GM20431 (cell line): ENCODE measurements at regions not wholly inside any gene's neighbourhood (a gene's known extent, or its start where the extent isn't known, plus 50 kb on each side); places are given as distances from the start of the nearest gene placed in this dataset.
"Not testable (repeated sequence)": the region's sequence is repeated elsewhere in the genome, so short reads cannot be mapped to it uniquely, and the experiment has no call there.

Source experiments
- in situ Hi-C: fragments of 300-500 bp; cut with MseI, MboI; formaldehyde crosslinking; loops from one replicate; pipeline ENCODE4 v1.15.0; 2020; ENCODE audit warnings: low sequenced_read_pairs; ENCODE audit not compliant: unreplicated experiment

DNA sequence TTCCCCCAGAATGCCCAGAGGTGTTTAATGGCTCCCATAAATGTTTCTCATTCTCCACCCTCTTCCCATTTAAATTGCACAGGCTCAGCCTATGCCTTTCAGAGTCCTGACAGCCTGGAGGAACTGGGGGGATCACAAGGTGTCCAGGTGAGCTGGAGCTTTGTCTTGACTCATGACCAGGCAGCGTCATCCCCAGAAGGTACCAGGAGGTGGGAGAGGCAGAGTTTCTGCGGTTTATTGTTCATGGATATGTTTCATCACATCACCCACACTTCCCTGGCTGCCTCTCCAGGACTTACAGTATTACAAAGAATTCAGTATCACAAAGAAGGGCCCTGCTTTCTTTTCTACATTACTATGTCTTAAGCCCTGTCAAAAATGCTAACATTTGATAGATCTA, 103.2 kb upstream of the GALNT18 start:
- in situ Hi-C loops = no loop called here

DNA sequence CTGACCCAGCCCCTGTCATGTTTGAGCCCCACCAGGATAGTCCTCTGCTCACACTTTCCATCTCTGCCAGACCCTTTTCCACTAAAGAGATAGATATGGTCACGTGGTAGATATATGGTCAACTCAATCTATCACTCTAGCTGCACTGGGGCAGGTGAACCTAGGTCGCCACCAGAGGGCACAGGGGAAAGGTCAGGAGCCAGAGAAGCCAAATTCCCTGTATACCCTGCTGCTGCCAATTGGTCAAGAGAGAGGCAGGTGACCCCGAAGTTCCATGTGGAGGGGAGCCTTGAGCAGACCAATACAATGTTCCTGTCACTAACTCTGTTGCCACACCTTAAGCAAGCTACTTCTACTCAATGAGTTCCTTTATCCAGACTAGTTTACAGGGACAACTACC, 101.1 kb upstream of the GALNT18 start:
- in situ Hi-C loops = no loop called here

DNA sequence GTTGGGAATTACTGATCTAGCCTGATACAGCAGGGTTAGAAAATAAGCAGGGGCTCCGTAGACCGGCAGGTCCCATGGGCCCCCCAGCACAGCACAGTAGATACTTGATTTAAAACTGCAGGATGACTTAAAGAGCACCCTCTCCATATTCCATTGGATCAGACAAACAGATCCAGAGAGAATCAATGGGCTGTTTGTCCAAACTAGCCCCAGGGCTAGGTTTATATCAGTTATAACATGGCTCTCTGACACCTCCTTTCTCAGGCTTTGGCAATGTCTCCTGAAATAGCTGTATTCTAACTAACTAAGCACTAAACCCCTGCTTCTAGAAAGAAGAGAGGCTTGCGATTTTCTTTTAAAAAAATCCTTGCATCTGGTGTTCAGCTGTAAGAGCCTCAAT, 100.4 kb upstream of the GALNT18 start:
- in situ Hi-C loops = no loop called here

DNA sequence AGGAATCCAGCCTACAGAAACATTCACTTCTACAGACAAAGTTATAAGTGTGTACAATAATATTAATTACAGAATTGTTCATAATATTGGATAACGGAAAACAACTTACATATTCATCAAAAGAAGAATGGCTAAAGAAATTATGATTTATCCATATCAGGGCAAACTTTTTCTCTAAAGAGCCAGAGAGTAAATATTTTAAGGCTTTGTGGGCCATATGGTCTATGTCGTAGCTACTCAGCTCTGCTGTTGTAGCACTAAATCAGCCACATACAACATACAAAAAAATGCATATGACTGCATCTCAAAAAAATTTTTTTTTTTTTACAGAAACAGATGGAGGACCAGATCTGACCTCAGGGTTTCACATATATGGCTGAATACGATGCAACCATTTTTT, 96.7 kb upstream of the GALNT18 start:
- in situ Hi-C loops = no loop called here

DNA sequence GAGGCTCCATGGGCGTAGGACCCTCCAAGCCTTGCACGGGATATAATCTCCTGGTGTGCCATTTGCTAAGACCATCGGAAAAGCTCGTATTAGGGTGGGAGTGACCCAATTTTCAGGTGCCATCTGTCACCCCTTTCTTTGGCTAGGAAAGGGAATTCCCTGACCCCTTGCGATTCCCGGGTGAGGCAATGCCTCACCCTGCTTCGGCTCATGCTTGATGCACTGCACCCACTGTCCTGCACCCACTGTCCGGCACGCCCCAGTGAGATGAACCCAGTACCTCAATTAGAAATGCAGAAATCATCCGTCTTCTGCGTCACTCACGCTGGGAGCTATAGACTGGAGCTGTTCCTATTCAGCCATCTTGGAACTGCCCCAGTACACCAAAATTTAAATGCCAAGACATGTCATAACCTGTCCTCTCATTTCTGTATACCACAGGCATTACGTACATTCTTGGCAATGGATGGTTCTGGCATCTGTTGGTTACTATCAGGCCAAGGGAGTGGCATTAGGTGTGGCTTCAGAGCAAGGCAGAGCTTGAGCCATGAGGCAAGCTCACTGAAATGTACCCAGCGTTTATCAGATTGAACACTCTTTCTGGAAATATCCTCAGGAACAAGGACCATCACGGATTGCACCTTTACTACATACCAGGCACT, 95.4 kb upstream of the GALNT18 start:
- in situ Hi-C loops = no loop called here

DNA sequence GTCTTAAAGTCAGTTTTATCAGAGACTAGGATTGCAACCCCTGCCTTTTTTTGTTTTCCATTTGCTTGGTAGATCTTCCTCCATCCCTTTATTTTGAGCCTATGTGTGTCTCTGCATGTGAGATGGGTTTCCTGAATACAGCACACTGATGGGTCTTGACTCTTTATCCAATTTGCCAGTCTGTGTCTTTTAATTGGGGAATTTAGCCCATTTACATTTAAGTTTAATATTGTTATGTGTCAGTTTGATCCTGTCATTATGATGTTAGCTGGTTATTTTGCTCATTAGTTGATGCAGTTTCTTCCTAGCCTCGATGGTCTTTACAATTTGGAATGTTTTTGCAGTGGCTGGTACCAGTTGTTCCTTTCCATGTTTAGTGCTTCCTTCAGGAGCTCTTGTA, 93.3 kb upstream of the GALNT18 start:
- in situ Hi-C loops = not testable (repeated sequence)

DNA sequence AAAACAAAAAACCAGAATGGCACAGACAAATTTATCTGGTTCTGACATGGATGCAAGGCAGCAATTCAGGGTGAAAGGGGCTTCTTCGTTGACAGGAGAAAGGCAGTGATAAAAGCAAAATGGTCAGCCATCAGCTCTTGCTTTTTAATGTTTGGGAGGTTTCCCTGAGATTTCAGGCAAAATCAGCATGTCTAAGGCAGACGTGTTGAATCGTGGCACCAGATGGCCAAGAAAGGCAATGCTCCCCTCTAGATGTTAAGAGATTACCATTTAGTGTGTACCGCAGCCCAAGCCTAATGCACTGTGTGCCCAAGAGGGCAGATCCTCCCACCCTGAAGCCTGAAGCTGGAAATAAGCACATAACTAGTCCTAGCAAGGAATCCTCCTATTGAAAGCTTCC, 88.8 kb upstream of the GALNT18 start:
- in situ Hi-C loops = no loop called here

DNA sequence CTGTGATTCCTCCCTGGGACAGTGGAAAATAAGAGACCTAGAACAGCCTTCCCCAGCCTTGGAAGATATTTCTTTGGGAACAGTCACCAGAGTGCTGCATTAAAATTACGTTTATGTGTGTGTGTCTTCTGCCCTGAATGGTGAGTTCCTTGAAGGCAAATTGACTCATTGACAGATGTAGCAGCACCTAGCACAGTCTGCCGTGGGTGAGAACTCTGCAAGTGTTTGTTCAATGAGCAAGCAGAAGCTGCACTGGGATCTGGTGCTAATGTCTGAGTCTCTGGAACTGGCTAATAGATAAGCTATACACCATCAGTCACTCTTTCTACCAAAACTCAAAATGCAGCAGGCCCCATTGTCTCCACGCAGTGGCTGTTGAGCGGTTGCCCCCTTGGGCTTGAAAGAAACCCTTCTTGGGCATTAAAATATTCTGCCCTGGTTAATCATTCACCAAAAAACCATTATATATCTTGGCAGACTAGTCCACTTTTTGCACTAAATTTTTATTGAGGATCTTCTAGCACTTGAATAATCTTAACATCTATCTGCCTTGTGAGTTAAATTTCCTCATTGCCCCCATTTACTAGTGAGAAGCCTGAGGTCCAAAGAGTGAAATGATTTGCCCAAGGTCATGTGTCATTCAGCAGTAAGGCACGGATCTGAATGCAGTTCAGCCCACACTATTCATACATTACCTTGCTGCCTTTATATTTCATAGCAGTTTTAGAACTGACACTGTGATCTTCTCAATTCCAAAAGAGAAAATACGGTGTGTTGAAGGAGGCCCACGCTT, 87.8 kb upstream of the GALNT18 start:
- in situ Hi-C loops = no loop called here

DNA sequence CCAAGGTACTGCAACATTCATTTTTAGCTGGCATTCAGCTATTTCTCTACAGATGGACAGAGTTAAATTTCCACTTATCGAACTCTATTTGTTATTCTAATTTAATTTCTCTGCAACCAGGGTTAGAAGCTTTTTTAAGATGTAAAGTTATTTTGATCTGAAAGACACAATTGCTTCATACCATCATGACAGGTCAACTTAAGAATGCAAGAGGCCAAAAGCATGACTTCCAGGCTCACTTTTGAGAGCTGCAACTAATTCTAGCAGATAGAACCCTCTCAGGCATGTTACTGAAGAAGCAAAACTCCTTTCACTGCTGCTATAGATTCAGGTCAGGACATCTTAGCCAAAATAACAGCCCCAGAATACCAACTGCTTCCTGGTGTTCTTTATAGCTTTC, 86.5 kb upstream of the GALNT18 start:
- in situ Hi-C loops = no loop called here

DNA sequence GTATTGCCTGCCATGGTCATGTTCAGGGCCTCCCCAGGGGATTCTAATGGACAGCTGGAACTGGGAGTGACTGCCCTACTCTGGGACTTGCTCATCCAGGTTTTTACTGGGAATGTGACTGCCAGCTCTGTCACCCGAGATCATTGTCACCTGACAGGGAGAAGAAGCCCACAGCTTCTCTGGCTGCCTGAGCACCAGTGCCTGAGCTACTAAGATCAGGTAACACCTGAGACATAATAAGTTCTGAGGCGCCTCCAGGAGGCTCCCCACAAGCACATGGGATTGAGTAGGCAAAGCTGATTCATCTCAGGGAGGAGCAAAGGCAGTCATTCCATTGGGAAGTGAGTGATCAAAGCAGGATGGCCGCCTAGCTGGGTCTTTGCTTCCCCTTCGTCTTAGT, 84.2 kb upstream of the GALNT18 start:
- in situ Hi-C loops = no loop called here

DNA sequence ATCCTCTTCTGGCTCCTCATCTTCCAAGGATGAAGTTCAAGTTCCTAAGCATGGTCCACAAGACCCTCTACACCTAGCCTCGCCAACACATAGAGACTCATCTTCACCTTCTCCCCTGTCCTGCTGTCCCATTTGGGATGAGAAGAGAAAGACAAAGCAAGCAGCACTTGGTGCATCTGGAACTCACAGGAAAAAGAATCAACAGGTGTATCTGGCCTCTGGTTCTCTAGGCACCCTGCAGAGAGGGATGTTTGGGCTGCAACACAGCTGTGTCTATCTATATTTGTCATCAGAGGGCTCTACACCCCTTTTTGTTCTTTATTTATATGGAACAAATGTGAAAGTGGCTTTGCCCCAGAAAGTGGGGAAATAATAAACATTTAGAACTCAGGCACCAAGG, 82.1 kb upstream of the GALNT18 start:
- in situ Hi-C loops = no loop called here

DNA sequence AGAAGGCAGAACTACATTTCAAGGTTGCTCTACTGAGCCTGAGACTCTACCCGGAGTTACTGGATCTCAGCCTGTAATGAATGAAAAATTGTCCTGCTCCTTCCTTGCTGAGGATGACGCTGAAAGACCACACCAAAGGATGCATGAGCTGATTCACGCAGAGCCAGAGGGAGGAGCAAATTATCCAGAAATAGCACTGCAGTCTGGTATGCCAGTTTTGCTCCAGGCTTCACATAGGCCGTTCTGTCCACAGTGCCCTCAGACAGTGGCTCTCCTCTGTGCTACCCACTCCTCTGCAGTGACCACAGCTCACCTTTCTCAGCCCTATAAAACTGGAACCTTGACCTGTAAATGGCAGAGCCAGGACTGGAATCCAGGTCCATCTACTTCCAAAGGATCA, 79.3 kb upstream of the GALNT18 start:
- in situ Hi-C loops = no loop called here

DNA sequence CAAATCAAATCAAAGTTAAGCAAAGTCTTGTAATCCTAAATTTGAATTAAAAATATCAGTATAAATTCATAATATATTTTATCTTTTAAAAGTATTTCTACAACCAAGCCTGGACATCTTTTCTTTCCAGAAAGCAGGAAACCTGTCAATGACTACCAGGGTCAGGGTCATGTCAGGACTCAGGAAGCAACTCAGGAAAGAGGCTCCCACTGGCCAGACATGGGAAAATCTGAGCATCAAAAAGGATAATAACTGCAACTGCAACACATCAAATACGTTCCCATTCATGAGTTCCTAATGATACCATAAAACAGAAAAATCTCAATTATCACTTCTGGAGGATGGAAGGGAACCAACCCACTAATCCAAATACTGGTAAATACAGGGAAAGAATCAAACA, 76.0 kb upstream of the GALNT18 start:
- in situ Hi-C loops = no loop called here

DNA sequence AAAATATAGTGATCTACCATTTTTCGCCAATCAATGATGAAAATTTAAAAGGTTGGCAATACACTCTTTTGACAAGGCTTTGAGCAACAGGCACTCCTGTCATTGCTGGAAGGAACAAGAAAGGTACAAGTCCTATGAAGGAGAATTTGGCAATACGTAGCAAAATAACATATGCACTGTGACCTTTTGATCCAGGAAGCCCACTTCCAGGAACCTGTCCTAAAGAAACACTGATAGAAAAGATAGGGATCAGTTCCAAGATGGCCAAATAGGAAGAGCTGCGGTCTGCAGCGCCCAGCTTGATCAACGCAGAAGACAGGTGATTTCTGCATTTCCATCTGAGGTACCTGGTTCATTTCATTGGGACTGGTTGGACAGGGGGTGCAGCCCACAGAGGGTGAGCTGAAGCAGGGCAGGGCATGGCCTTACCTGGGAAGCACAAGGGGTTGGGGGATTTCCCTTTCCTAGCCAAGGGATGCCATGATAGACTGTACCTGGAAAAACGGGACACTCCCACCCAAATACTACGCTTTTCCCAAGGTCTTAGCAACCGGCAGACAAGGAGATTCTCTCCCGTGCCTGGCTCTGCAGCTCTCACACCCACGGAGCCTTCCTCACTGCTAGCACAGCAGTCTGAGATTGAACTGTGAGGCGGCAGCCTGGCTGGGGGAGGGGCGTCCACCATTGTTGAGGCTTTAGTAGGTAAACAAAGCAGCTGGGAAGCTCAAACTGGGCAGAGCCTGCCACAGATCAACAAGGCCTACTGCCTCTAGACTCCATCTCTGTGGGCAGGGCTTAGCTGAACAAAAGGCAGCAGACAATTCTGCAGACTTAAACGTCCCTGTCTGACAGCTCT, 69.7 kb upstream of the GALNT18 start:
- in situ Hi-C loops = no loop called here

DNA sequence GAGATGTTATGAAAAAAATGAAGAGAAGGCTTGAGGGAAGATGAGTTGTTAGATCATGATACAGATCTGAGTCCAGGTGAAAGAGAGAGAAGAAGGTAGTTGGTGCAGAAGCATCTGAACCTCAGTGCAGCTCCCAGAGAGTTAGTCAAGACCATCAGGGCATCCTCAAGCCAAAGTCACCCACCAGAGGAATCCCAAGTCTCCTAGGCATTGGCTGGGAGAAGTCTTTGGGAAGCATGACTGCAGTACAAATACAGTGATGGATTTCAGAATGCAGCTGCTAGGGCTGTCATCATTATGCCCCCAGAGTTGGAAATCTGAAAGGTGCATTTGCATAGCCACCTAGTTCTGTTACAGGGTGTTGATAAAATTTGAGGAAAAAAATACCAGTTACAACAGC, 59.7 kb upstream of the GALNT18 start:
- in situ Hi-C loops = no loop called here

DNA sequence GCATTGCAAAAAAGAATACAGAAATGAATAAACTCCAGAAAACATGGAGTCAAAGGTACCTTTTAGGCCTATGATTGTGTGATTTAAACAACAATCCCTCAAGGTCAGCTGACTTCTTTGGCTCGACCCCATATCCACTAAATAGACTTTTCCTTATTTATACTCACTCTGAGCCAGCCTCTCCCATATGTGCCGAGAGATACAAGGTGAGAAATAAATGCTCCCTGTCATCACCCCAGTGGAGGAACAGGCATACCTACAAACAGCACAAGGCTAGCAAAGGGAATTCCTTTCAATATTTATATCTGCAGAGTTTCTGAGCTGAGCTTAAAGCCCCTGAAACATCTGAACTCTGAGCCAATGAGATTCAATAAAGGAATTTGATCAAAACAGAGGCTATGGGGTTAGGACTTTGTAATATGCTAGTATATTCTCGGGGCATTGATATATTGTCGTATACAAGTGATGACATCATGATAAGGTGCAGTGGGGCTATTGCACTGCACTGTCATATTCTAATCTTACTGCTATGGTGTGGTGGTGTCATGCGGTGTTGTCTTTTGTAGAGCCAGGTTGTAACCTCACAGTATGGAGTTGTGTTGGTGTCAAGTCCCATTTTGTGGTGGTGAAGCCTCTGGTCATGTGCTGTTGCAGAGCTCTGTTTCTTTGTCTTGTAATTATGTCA, 56.0 kb upstream of the GALNT18 start:
- in situ Hi-C loops = no loop called here

DNA sequence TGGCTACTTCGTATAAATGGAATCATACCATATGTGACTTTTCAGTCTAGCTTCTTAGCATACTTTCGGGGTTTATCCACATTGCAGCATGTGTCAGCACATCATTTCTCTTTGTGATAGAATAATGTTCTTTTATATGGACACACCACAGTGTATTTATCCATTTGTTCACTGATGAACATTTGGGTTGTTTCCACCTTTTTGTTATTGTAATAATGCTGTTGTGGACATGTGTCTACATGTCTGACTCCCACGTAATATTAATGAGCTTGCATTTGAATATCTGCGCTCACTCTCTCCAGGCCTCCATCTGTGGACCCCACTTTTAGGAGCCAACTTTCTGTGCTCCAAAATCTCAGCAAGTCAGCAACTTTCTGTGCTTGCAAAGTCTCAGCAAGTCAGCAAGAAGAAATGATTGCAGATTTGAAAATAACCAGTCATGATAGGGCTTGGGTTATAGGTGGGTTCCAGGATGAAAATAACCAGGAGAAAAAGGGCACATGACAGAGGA, 53.9 kb upstream of the GALNT18 start:
- in situ Hi-C loops = no loop called here

DNA sequence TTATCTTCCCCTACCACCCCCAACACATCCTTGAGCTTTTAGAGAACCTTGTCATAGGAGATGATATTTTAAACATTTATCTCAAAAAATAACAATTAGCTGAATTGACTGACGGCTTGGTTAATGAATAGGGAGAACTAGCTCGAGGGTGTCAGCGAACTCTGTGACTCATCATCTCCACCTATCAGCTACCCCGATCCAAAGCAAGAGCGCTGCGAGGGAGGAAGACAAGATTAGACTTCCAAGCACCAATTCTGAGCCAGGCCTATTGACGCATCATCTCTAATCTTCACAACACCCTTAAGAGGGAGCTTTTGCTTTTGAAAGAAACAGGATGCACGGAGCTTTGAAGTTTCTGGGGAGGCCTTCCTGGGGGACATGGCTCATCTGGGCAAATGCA, 51.0 kb upstream of the GALNT18 start:
- in situ Hi-C loops = no loop called here

DNA sequence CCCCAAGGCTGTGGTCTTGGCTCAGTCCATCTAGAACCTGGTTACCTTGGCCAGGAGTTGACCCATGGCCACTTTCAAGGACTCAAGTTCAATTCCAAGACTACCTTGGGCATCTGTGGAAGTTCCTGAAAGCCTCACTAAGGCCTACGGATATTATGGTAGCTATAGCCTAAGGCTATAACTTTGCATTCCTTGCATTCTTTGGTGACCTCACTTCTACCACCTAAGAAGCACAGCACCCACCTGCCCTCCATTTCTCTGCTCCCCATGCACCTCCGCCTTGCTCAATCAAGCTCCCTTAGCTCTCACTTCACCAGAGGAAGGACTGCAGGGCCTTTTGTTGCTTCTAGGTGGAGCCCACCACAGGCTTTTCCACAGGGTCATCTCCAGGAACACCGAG, 50.3 kb upstream of the GALNT18 start:
- in situ Hi-C loops = no loop called here
